IPS-20b (cell line): ENCODE measurements at regions not wholly inside any gene's neighbourhood (a gene's known extent, or its start where the extent isn't known, plus 50 kb on each side); places are given as distances from the start of the nearest gene placed in this dataset.

Source experiments
- H3K27ac ChIP-seq: one replicate; pipeline ENCODE4 v1.5.1; 2013; ENCODE audit warnings: low read length
- H3K27me3 ChIP-seq: 2 replicates; pipeline ENCODE4 v1.6.1; 2013; ENCODE audit warnings: mild to moderate bottlenecking, low read length, inconsistent platforms; ENCODE audit not compliant: insufficient read depth
- H3K36me3 ChIP-seq: 2 replicates; pipeline ENCODE4 v1.6.1; 2013; ENCODE audit warnings: low read depth, mild to moderate bottlenecking, inconsistent platforms, low read length, moderate library complexity; ENCODE audit not compliant: insufficient read depth
- H3K4me1 ChIP-seq: 2 replicates; pipeline ENCODE4 v1.6.1; 2013; ENCODE audit warnings: mild to moderate bottlenecking, control low read depth, inconsistent platforms, low read length, moderate library complexity; ENCODE audit not compliant: insufficient read depth
- H3K4me3 ChIP-seq: 2 replicates; pipeline ENCODE4 v1.5.1; 2013; ENCODE audit warnings: mild to moderate bottlenecking, low read length, inconsistent platforms
- H3K9ac ChIP-seq: 2 replicates; pipeline ENCODE4 v1.6.1; 2013; ENCODE audit warnings: low read depth, mild to moderate bottlenecking, inconsistent platforms, low read length, moderate library complexity
- H3K9me3 ChIP-seq: 2 replicates; pipeline ENCODE4 v1.6.1; 2013; ENCODE audit warnings: mild to moderate bottlenecking, low read depth, low read length, inconsistent platforms; ENCODE audit not compliant: insufficient read depth

DNA sequence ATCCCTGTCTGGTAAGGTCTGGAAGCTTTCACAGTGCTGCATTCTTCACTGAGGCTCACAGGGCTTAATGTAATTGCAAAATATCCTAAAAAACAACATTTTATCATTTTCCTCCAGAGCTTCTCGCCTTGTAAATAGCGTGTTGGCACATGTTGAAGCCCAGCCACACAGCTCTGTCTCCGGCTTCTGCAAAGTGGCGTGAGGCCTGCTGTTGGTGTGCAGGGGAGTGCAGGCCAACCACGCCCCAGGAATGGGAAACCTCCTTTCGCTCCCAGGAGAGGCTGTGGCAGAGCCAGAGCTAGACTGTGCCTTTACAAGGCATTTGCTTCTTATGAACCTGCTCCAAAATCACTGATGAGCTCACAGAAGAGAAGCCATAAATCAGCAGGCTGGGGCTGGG lies 248.2 kb upstream of the MAF start:
- no peaks in the 10 kb centered on the region; the same call in 1 of the 2 replicates for H3K9me3 ChIP-seq
- no peak overlapping the region for H3K27ac ChIP-seq
- H3K9ac ChIP-seq = no peak overlapping the region
- H3K4me3 ChIP-seq = no peak overlapping the region
- H3K36me3 ChIP-seq = no peaks in the 10 kb centered on the region
- H3K4me1 ChIP-seq = no peaks in the 10 kb centered on the region
- no peaks in the 10 kb centered on the region for H3K27me3 ChIP-seq

DNA sequence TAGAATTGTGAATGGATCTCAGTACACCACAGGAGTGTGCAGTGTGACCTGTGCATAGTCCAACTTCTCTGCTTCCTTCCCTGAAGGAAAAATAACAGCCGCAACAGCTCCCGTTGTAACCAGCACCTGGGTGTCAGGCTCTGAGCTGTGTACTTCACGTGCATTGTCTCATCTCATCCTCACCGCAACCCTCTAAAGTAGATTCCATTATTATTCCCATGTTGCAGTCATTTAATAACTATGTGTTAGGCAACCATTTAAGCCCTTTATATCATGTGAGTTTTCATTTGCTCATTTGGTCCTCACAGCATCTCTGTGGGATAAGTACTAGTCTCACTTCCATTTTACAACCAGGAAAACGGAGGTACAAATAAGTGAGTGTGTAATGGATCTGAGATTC lies 247.0 kb upstream of the MAF start:
- Histone ChIP-seq H3K9me3 (no peaks in the 10 kb centered on the region; the same call in 1 of the 2 replicates), H3K9ac (no peak overlapping the region), H3K27me3 (no peaks in the 10 kb centered on the region), H3K36me3 (no peaks in the 10 kb centered on the region), H3K27ac (no peak overlapping the region), H3K4me3 (no peak overlapping the region), H3K4me1 (no peaks in the 10 kb centered on the region)

DNA sequence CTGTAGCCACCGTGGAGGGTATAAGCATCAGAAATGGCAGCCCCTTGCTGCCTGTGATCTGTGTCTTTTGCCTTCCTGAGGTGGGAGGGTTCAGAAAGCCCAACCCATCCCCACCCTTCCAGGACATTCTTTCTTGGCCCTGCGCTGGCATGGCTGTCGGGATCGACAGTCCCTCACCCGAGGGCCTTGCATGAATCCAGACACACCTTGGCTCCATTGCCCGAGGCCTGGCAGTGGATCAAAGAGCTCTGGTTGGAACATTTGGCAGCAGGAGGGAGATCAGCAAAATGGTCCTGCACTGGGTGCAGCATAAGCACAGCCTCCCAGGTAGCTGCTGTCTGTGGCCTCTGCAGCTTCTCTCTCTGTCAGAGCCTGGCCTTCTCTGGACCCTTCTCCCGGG lies 246.6 kb upstream of the MAF start:
- H3K9ac ChIP-seq = no peak overlapping the region
- no peak overlapping the region for H3K27ac ChIP-seq
- H3K36me3 ChIP-seq = no peaks in the 10 kb centered on the region
- no peaks in the 10 kb centered on the region for H3K4me1 ChIP-seq
- no peaks in the 10 kb centered on the region for H3K27me3 ChIP-seq
- H3K9me3 ChIP-seq = no peaks in the 10 kb centered on the region; the same call in 1 of the 2 replicates
- H3K4me3 ChIP-seq = no peak overlapping the region

DNA sequence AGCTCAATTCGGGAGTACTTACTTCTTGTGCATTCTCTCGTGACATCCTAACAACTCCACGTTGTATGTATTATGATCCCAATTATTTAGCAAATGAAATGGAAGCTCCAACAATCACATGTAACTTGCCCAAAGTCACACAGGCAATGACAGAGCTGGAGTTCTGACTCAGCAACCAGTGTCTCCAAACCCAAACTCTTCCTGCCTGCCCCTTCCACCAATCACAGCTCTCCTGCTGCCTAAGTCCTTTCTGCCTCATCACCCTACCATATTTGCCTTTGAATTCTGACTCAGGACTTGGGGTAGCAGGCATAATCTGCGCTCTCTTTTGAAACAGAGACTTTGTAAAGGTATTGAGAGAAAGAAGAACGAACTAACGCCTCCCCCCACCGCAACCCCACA lies 245.2 kb upstream of the MAF start:
- no peak overlapping the region for H3K4me3 ChIP-seq
- no peaks in the 10 kb centered on the region; the same call in 1 of the 2 replicates for H3K9me3 ChIP-seq
- no peak overlapping the region for H3K9ac ChIP-seq
- no peaks in the 10 kb centered on the region for H3K36me3 ChIP-seq
- H3K4me1 ChIP-seq = no peaks in the 10 kb centered on the region
- no peak overlapping the region for H3K27ac ChIP-seq
- no peaks in the 10 kb centered on the region for H3K27me3 ChIP-seq

DNA sequence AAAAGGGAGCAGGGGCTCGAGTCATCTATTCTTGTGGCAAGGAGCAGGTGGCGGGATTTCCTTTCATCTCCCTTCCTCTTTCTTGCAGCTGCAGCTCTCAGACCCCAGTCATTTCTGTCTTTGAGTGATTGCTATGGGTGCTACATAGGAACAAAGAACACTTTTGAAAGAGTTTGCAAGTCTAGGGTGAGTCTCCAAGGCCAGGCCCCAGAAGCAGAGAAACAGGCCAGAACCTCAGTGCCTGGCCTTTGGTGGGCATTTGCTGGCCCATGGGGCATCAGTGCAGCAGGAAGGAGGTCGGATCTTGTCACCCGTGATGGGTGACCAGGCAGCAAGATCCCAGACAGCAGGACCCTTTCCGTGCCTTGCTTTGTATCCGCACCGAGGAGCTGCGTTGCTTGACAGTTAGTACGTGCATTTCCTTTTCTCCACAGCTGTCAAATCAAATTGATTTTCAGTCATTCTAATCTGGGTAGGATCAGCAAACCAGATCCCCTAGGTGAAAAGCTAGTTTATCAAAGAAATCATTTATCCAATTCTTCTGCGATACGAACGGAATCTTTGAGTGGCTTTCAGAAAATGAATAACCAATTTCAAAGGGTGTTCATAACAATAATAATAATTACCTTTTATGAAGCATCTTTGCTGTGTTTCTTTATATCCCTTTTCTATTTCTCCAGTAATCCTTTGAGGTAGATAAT lies 244.6 kb upstream of the MAF start:
- Histone ChIP-seq H3K4me1 (no peaks in the 10 kb centered on the region), H3K9me3 (no peaks in the 10 kb centered on the region; the same call in 1 of the 2 replicates), H3K4me3 (no peak overlapping the region), H3K9ac (no peak overlapping the region), H3K27ac (no peak overlapping the region), H3K36me3 (no peaks in the 10 kb centered on the region), H3K27me3 (no peaks in the 10 kb centered on the region)

DNA sequence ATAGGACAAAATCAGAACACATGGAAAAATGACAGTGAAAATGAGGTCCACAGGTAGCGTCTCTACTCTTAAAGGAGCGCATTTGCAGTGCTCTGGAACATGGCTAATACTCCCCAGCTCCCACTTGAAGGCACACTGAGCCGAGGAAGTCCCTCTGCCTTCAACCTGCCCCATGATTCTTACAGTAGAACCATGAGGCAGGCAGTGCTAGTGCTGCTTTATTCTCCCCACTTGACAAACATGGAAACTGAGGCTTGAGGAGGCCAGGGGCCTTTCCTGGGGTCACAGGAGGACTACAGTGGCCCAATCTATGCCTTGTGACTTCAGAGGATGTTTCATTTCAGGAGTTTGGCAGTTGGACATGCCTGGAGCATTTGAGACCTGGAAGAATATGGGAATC lies 244.1 kb upstream of the MAF start:
- Histone ChIP-seq H3K36me3 (no peaks in the 10 kb centered on the region), H3K9me3 (no peaks in the 10 kb centered on the region; the same call in 1 of the 2 replicates), H3K4me3 (no peak overlapping the region), H3K27me3 (no peaks in the 10 kb centered on the region), H3K27ac (no peak overlapping the region), H3K9ac (no peak overlapping the region), H3K4me1 (no peaks in the 10 kb centered on the region)

DNA sequence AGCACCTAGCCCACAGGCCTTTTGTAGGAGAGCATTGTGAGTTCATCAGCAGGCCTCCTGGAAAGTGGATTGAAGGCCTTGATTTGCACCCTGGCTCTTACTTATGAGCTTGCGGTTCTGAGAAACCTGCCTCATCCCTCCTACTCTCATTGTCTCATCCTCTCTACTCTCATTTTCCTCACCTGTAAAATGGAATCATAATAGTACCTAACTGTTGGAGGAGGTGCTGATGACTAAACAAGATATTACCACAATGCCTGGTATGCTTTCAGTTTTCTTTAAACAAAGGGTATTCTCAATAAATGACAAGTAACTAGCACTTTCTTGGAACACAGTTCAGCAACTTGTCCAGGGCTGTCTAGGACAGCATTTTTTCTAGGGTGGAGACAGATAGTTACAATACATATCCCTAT lies 243.1 kb upstream of the MAF start:
- H3K9me3 ChIP-seq = no peaks in the 10 kb centered on the region; the same call in 1 of the 2 replicates
- no peaks in the 10 kb centered on the region for H3K27me3 ChIP-seq
- no peak overlapping the region for H3K9ac ChIP-seq
- no peak overlapping the region for H3K4me3 ChIP-seq
- H3K36me3 ChIP-seq = no peaks in the 10 kb centered on the region
- no peak overlapping the region for H3K27ac ChIP-seq
- H3K4me1 ChIP-seq = no peaks in the 10 kb centered on the region

DNA sequence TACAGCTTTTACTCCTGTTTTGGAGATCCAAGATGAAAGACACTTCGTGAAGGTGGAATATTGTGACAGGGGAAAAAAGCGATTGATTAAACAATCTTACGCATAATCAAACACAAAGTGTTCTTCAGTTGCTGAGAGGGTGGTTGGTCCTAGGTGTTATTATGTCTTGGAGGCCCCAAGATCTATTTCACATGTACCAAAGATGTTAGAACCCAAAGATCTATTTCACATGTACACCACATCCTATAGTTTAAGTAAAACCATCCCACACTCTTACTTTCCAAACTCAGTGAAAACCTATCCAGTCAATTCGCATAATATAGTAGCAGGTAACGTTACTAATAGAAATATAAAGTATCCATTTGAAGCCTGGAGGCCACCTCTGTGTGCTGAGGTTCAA lies 242.6 kb upstream of the MAF start:
- Histone ChIP-seq H3K36me3 (no peaks in the 10 kb centered on the region), H3K4me1 (no peaks in the 10 kb centered on the region), H3K4me3 (no peak overlapping the region), H3K27ac (no peak overlapping the region), H3K9me3 (no peaks in the 10 kb centered on the region; the same call in 1 of the 2 replicates), H3K27me3 (no peaks in the 10 kb centered on the region), H3K9ac (no peak overlapping the region)

DNA sequence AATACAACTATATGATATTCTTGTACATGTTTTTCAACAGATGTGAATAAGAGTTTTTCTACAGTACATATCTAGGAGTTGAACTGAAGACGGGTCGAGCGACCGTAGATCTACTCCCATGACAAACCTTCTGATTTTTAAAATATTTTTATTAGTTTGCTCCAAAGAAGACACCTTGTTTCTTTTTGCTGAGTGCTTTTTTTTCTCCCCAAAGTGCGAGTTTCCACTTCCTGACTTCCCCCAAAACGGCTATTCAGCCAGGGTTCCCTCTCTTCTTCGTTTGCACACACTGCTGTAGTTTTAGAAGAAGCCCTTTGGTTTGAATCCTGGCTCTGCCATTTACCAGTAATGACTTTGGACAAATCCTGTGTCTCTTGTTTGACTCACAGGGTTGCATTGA lies 241.7 kb upstream of the MAF start:
- Histone ChIP-seq H3K9me3 (no peaks in the 10 kb centered on the region; the same call in 1 of the 2 replicates), H3K36me3 (no peaks in the 10 kb centered on the region), H3K9ac (no peak overlapping the region)

DNA sequence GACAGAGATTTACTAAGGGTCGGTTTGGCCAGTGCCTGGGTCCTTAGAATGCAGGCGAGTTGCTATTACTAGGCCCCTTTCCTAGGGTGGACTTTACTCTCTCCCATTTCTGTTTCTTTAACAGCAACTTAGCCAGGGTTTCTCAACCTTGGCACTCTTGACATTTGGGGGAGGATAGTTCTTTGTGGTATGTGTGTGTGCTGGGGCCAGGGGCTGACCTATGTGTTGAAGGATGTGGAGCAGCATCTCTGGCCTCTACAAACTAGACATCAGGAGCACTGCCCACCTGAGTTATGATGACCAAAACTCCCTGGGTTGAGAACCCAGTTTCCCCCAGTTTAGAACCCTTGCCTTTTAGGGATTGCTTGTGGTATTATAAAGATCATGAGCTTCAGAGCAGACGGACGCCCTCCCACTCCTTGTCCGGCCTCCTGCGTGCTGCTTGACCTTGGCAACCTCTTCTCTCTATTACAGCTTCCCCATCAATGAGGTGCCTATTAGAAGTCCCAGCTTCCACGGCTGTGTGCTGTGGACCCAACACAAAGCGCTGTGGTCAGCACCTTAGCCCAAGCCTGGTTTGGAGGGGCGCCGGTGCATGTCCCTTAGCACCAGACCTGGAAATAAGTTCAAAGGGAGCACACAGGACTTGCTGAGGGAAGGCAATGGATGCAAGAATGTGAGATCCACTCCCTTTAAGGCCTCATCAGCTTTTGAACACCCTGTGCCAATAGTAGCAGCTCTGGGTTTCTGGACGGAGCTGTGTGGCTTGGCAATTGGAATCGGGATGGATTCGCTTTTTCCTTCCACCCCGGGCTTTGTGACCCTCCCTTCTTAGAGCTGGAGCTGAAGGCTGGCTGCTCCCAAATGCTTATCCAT lies 239.2 kb upstream of the MAF start:
- no peaks in the 10 kb centered on the region for H3K27me3 ChIP-seq
- H3K4me3 ChIP-seq = no peak overlapping the region
- H3K9me3 ChIP-seq = no peaks in the 10 kb centered on the region
- H3K9ac ChIP-seq = no peak overlapping the region
- H3K4me1 ChIP-seq = no peaks in the 10 kb centered on the region
- no peaks in the 10 kb centered on the region for H3K36me3 ChIP-seq
- no peak overlapping the region for H3K27ac ChIP-seq

More for the DNA sequence above, 241.7 kb upstream of the MAF start:
- no peaks in the 10 kb centered on the region for H3K27me3 ChIP-seq
- no peak overlapping the region for H3K4me3 ChIP-seq
- H3K4me1 ChIP-seq = no peaks in the 10 kb centered on the region
- no peak overlapping the region for H3K27ac ChIP-seq

DNA sequence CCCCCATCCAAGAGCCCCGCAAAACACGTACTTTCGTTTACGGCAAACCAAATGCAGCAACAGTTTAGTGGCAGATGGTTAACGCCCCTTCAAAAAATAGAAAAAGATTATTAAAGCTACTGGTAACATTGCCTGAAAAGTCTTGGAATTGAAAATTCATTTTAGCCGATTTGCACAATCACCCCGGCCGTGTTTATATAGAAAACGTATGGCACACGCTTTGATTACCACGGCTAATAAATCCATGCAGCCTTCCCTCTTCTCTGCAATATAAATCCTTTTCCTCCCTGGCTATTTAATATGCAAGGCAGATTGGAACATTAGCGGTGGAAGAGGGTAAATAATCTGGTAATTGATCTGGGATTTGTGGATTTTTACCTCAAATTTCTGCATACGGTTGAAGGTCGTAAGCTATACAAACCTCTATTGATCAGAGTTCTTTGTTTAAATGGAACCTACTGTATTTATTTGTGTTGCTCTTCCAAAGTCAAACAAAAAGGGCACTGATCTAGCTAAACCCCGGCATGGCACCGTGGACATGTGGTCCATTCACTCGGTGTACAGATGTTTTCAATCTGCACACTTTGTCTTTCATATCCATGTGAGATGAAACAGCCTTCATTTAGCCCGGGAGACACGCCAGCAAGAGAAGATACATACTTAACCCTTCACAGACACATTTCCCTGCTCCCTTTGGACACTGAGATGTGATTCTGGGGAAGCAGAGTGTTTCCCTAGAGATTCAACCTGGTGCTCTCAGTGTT lies 238.1 kb upstream of the MAF start:
- H3K4me3 ChIP-seq = no peak overlapping the region
- no peaks in the 10 kb centered on the region for H3K27me3 ChIP-seq
- no peaks in the 10 kb centered on the region for H3K9me3 ChIP-seq

More for the DNA sequence above, 238.1 kb upstream of the MAF start:
- Histone ChIP-seq H3K9ac (no peak overlapping the region), H3K27ac (no peak overlapping the region), H3K36me3 (no peaks in the 10 kb centered on the region), H3K4me1 (no peaks in the 10 kb centered on the region)
